Tibial artery (tissue), 4 donors: ENCODE measurements at regions not wholly inside any gene's neighbourhood (a gene's known extent, or its start where the extent isn't known, plus 50 kb on each side); places are given as distances from the start of the nearest gene placed in this dataset.
"Not testable (repeated sequence)": the region's sequence is repeated elsewhere in the genome, so short reads cannot be mapped to it uniquely, and the experiment has no call there.

ENCODE experiments used
- DNase-seq, 2 donors: peaks; one replicate each; pipeline ENCODE4 v3.0.0-alpha.2; 2019
- H3K27ac ChIP-seq, 2 donors: fragments of 200-600 bp; sonication (generic) in 1 of 2; 1 replicate in 1 of 2; 2 replicates in 1 of 2; pipeline ENCODE4 v1.5.1; 2018 to 2019; ENCODE audit warnings: mild to moderate bottlenecking in 1 of 2
- H3K27me3 ChIP-seq, 2 donors: fragments of 200-600 bp; sonication (generic) in 1 of 2; one replicate each; pipeline versions ENCODE4 v1.5.1 to v1.6.0; 2016 to 2019
- H3K36me3 ChIP-seq, 3 donors: fragments of 200-600 bp; sonication (generic) in 2 of 3; one replicate each; pipeline ENCODE4 v1.5.1; 2016 to 2019; ENCODE audit warnings: mild to moderate bottlenecking in 2 of 3
- H3K4me1 ChIP-seq, 4 donors: fragments of 200-600 bp; sonication (generic) in 2 of 4; 1 replicate in 3 of 4; 2 replicates in 1 of 4; pipeline ENCODE4 v1.5.1; 2016 to 2019
- H3K4me3 ChIP-seq, 2 donors: fragments of 200-600 bp; sonication (generic) in 1 of 2; 1 replicate in 1 of 2; 2 replicates in 1 of 2; pipeline ENCODE4 v1.5.1; 2018 to 2019; ENCODE audit warnings: mild to moderate bottlenecking in 2 of 2
- H3K9me3 ChIP-seq, 3 donors: fragments of 200-600 bp; sonication (generic) in 1 of 3; one replicate each; pipeline ENCODE4 v1.5.1; 2016 to 2019
- intact Hi-C: fragments of 100-400 bp; cut with DNase I; formaldehyde crosslinking; loops from one replicate; pipeline ENCODE4 v1.15.0; 2023; ENCODE audit warnings: low total_unique reads
- TF ChIP-seq, protein P1 (sequence below), 2 experiments: fragments of 200-600 bp in 1 of 2; fragments of 450-650 bp in 1 of 2; IDR thresholded peaks; one replicate each; pipeline ENCODE4 v1.5.1; 2017 to 2019; ENCODE audit warnings: antibody characterized with exemption in 2 of 2, mild to moderate bottlenecking in 1 of 2, moderate library complexity in 1 of 2

DNA sequence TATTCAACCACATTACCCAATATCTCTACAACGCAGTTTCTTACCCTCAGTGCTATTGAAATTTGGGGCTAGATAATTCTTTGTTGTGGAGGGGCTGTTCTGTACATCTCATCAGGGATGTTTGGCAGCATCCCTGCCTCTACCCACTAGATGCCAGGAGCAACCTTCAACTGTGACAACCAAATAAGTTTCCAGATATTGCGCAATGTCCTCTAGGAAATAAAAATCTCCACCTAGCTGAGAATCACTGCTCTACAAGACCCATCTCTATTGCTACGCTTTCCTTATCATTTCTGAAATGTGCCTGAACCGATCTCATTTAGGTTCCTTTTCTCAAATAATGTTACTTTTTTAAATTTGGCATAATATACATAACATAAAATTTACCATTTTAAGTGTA lies 155.2 kb upstream of the G2E3 start:
- no peak for DNase-seq
- TF ChIP-seq, protein P1, sequence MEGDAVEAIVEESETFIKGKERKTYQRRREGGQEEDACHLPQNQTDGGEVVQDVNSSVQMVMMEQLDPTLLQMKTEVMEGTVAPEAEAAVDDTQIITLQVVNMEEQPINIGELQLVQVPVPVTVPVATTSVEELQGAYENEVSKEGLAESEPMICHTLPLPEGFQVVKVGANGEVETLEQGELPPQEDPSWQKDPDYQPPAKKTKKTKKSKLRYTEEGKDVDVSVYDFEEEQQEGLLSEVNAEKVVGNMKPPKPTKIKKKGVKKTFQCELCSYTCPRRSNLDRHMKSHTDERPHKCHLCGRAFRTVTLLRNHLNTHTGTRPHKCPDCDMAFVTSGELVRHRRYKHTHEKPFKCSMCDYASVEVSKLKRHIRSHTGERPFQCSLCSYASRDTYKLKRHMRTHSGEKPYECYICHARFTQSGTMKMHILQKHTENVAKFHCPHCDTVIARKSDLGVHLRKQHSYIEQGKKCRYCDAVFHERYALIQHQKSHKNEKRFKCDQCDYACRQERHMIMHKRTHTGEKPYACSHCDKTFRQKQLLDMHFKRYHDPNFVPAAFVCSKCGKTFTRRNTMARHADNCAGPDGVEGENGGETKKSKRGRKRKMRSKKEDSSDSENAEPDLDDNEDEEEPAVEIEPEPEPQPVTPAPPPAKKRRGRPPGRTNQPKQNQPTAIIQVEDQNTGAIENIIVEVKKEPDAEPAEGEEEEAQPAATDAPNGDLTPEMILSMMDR (IDR thresholded peaks at IDR 0.05), result no peak
- Histone ChIP-seq H3K27ac (no peak overlapping the region), H3K36me3 (no peaks in the 10 kb centered on the region), H3K27me3 (no peaks in the 10 kb centered on the region), H3K9me3 (no peaks in the 10 kb centered on the region), H3K4me3 (no peak overlapping the region), H3K4me1 (no peaks in the 10 kb centered on the region)
- intact Hi-C loops, result no loop called here

GRCh38 chr14:30409508-30410015 lies 149.4 kb upstream of the G2E3 start:
- H3K9me3 ChIP-seq, H3K36me3 ChIP-seq, H3K27me3 ChIP-seq, DNase-seq, H3K4me1 ChIP-seq, intact Hi-C loops, H3K27ac ChIP-seq, H3K4me3 ChIP-seq: not testable (repeated sequence)

DNA sequence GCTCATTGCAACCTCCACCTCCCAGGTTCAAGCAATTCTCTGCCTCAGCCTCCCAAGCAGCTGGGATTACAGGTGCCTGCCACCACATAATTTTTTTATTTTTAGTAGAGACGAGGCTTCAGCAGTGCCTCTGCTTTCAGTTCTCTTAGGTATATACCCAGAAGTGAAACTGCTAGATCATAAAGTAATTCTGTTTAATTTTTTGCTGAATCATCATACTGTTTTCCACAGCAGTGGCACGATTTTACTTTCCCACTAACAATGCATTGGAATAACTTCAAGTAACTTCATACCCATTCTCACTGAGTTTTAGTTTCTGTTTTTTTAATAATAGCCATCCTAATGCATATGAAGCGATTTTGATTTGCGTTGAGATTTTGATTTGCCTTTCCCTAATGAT lies 148.0 kb upstream of the G2E3 start:
- no peak overlapping the region for H3K27ac ChIP-seq
- no peaks in the 10 kb centered on the region for H3K27me3 ChIP-seq
- H3K9me3 ChIP-seq, result no peaks in the 10 kb centered on the region
- intact Hi-C loops, result no loop called here
- H3K36me3 ChIP-seq, result no peaks in the 10 kb centered on the region
- H3K4me1 ChIP-seq, result no peaks in the 10 kb centered on the region
- no peak overlapping the region for H3K4me3 ChIP-seq
- TF ChIP-seq, protein P1 (IDR thresholded peaks at IDR 0.05), result no peak
- no peak for DNase-seq

- H3K4me1 ChIP-seq, intact Hi-C loops, H3K36me3 ChIP-seq, H3K27me3 ChIP-seq, H3K4me3 ChIP-seq, DNase-seq, H3K9me3 ChIP-seq, H3K27ac ChIP-seq: not testable (repeated sequence)
Observed at GRCh38 chr14:30413184-30413583, 145.8 kb upstream of the G2E3 start.

- no peak for DNase-seq
- Histone ChIP-seq H3K4me3 (no peak overlapping the region), H3K27ac (no peak overlapping the region), H3K36me3 (no peaks in the 10 kb centered on the region), H3K27me3 (no peaks in the 10 kb centered on the region), H3K4me1 (no peaks in the 10 kb centered on the region), H3K9me3 (no peaks in the 10 kb centered on the region)
- TF ChIP-seq, protein P1 (IDR thresholded peaks at IDR 0.05), result no peak
- intact Hi-C loops, result no loop called here
Observed at GRCh38 chr14:30417121-30417520, 141.8 kb upstream of the G2E3 start.

DNA sequence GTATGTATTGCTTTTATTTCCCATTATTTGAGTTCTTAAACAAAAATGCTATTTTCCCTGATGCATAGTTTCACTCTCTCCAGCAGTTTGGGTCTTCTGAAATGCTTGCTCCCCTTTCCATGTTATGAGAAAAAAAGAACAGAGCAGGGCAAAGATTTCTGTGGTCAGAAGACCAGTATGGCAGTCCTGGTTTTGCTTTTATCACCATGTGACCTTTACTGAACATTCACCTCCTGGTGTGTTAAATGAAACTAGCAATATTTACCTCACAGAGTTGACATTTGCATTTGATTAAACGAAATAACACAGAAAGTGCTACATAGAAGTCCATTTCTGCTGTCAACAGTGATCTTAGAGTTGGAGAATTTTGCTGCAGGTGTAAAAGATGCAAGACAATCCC lies 141.0 kb upstream of the G2E3 start:
- Histone ChIP-seq H3K27me3 (no peaks in the 10 kb centered on the region), H3K4me1 (no peaks in the 10 kb centered on the region), H3K4me3 (no peak overlapping the region), H3K27ac (no peak overlapping the region), H3K36me3 (no peaks in the 10 kb centered on the region), H3K9me3 (no peaks in the 10 kb centered on the region)
- intact Hi-C loops, result no loop called here
- TF ChIP-seq, protein P1 (IDR thresholded peaks at IDR 0.05), result no peak
- no peak for DNase-seq

GRCh38 chr14:30419037-30419436 lies 139.9 kb upstream of the G2E3 start:
- DNase-seq, result no peak
- Histone ChIP-seq H3K4me1 (no peaks in the 10 kb centered on the region), H3K36me3 (no peaks in the 10 kb centered on the region), H3K27ac (no peak overlapping the region), H3K9me3 (no peaks in the 10 kb centered on the region), H3K27me3 (no peaks in the 10 kb centered on the region), H3K4me3 (no peak overlapping the region)
- intact Hi-C loops, result no loop called here
- TF ChIP-seq, protein P1 (IDR thresholded peaks at IDR 0.05), result no peak
